ENCODE measurements at regions not wholly inside any gene's neighbourhood (a gene's known extent, or its start where the extent isn't known, plus 50 kb on each side); places are given as distances from the start of the nearest gene placed in this dataset.
"Not testable (repeated sequence)": the region's sequence is repeated elsewhere in the genome, so short reads cannot be mapped to it uniquely, and the experiment has no call there.

- Histone ChIP-seq H3K9me3 (ENCODE audit: control insufficient read depth, insufficient read depth, low read length) (no peaks in the 10 kb centered on the region), H4K20me1 (ENCODE audit: control insufficient read depth, insufficient read depth, low read depth, low read length) (no peaks in the 10 kb centered on the region), H3F3A (ENCODE audit: control insufficient read depth, insufficient read depth) (no peaks in the 10 kb centered on the region), H3K4me1 (ENCODE audit: control insufficient read depth, low read length) (no peaks in the 10 kb centered on the region), H3K9me2 (replicated peaks; ENCODE audit: control insufficient read depth, low read length) (no peaks in the 10 kb centered on the region), H3K36me3 (ENCODE audit: control insufficient read depth, low read length) (no peaks in the 10 kb centered on the region), H3K79me2 (ENCODE audit: control insufficient read depth, low read length) (no peaks in the 10 kb centered on the region), H3K27ac (ENCODE audit: low read depth, low read length) (no peak overlapping the region), H3K27me3 (ENCODE audit: control insufficient read depth, low read length) (no peaks in the 10 kb centered on the region), H3K4me2 (ENCODE audit: low read length) (no peak overlapping the region), H3K4me3 (ENCODE audit: low read length) (no peak overlapping the region)
- TF ChIP-seq EZH2phosphoT487 (IDR thresholded peaks at IDR 0.05; ENCODE audit: borderline replicate concordance, low read length): no peak
- no peak for TF ChIP-seq CTCF (IDR thresholded peaks at IDR 0.05; ENCODE audit: low read depth, low read length, poor library complexity, severe bottlenecking)
Measured at GRCh38 chr20:26208296-26209091, 511.8 kb upstream of the ZNF337 start.

GRCh38 chr20:26207967-26208295 is 511.3 kb upstream of the ZNF337 start:
- not testable (repeated sequence) for H3K4me2 ChIP-seq (ENCODE audit: low read length); H3K79me2 ChIP-seq (ENCODE audit: control insufficient read depth, low read length); H3K27ac ChIP-seq (ENCODE audit: low read depth, low read length); H3K36me3 ChIP-seq (ENCODE audit: control insufficient read depth, low read length); H4K20me1 ChIP-seq (ENCODE audit: control insufficient read depth, insufficient read depth, low read depth, low read length); H3K4me1 ChIP-seq (ENCODE audit: control insufficient read depth, low read length); H3K4me3 ChIP-seq (ENCODE audit: low read length); H3K9me2 ChIP-seq (replicated peaks; ENCODE audit: control insufficient read depth, low read length); H3F3A ChIP-seq (ENCODE audit: control insufficient read depth, insufficient read depth); H3K9me3 ChIP-seq (ENCODE audit: control insufficient read depth, insufficient read depth, low read length); H3K27me3 ChIP-seq (ENCODE audit: control insufficient read depth, low read length)

GRCh38 chr20:26207237-26207966 is 510.7 kb upstream of the ZNF337 start:
- Histone ChIP-seq H3K9me3 (ENCODE audit: control insufficient read depth, insufficient read depth, low read length) (no peaks in the 10 kb centered on the region), H3K27me3 (ENCODE audit: control insufficient read depth, low read length) (no peaks in the 10 kb centered on the region), H3K79me2 (ENCODE audit: control insufficient read depth, low read length) (no peaks in the 10 kb centered on the region), H3K36me3 (ENCODE audit: control insufficient read depth, low read length) (no peaks in the 10 kb centered on the region), H3K4me1 (ENCODE audit: control insufficient read depth, low read length) (no peaks in the 10 kb centered on the region), H3K9me2 (replicated peaks; ENCODE audit: control insufficient read depth, low read length) (no peaks in the 10 kb centered on the region), H3F3A (ENCODE audit: control insufficient read depth, insufficient read depth) (no peaks in the 10 kb centered on the region), H3K4me3 (ENCODE audit: low read length) (no peak overlapping the region), H4K20me1 (ENCODE audit: control insufficient read depth, insufficient read depth, low read depth, low read length) (no peaks in the 10 kb centered on the region), H3K4me2 (ENCODE audit: low read length) (no peak overlapping the region), H3K27ac (ENCODE audit: low read depth, low read length) (no peak overlapping the region)
- TF ChIP-seq EZH2phosphoT487 (IDR thresholded peaks at IDR 0.05; ENCODE audit: borderline replicate concordance, low read length) (no peak), CTCF (IDR thresholded peaks at IDR 0.05; ENCODE audit: low read depth, low read length, poor library complexity, severe bottlenecking) (no peak)

GRCh38 chr20:26205350-26205749 is 508.7 kb upstream of the ZNF337 start:
- no peak overlapping the region for H3K27ac ChIP-seq (ENCODE audit: low read depth, low read length)
- H3K9me2 ChIP-seq (replicated peaks; ENCODE audit: control insufficient read depth, low read length): no peaks in the 10 kb centered on the region
- no peak overlapping the region for H3K4me3 ChIP-seq (ENCODE audit: low read length)
- H3F3A ChIP-seq (ENCODE audit: control insufficient read depth, insufficient read depth): no peaks in the 10 kb centered on the region
- no peak overlapping the region for H3K4me2 ChIP-seq (ENCODE audit: low read length)
- no peaks in the 10 kb centered on the region for H3K27me3 ChIP-seq (ENCODE audit: control insufficient read depth, low read length)
- H3K4me1 ChIP-seq (ENCODE audit: control insufficient read depth, low read length): no peaks in the 10 kb centered on the region
- H3K79me2 ChIP-seq (ENCODE audit: control insufficient read depth, low read length): no peaks in the 10 kb centered on the region
- no peaks in the 10 kb centered on the region; the same call in 1 of the 2 replicates for H3K9me3 ChIP-seq (ENCODE audit: control insufficient read depth, insufficient read depth, low read length)
- H4K20me1 ChIP-seq (ENCODE audit: control insufficient read depth, insufficient read depth, low read depth, low read length): no peaks in the 10 kb centered on the region
- no peaks in the 10 kb centered on the region for H3K36me3 ChIP-seq (ENCODE audit: control insufficient read depth, low read length)
- TF ChIP-seq CTCF (IDR thresholded peaks at IDR 0.05; ENCODE audit: low read depth, low read length, poor library complexity, severe bottlenecking) (no peak), EZH2phosphoT487 (IDR thresholded peaks at IDR 0.05; ENCODE audit: borderline replicate concordance, low read length) (no peak)

GRCh38 chr20:26201026-26201425 is 504.4 kb upstream of the ZNF337 start:
- not testable (repeated sequence) for H3K9me2 ChIP-seq (replicated peaks; ENCODE audit: control insufficient read depth, low read length); H3K4me1 ChIP-seq (ENCODE audit: control insufficient read depth, low read length); H3K9me3 ChIP-seq (ENCODE audit: control insufficient read depth, insufficient read depth, low read length); H4K20me1 ChIP-seq (ENCODE audit: control insufficient read depth, insufficient read depth, low read depth, low read length); H3K4me2 ChIP-seq (ENCODE audit: low read length); H3K4me3 ChIP-seq (ENCODE audit: low read length); H3F3A ChIP-seq (ENCODE audit: control insufficient read depth, insufficient read depth); H3K79me2 ChIP-seq (ENCODE audit: control insufficient read depth, low read length); H3K27me3 ChIP-seq (ENCODE audit: control insufficient read depth, low read length); H3K27ac ChIP-seq (ENCODE audit: low read depth, low read length); H3K36me3 ChIP-seq (ENCODE audit: control insufficient read depth, low read length)
